ACC112 (cell line): ENCODE measurements at regions not wholly inside any gene's neighbourhood (a gene's known extent, or its start where the extent isn't known, plus 50 kb on each side); places are given as distances from the start of the nearest gene placed in this dataset.

ENCODE experiments used
- H2AFZ ChIP-seq: fragments of 200-600 bp; sonication (generic); one replicate; pipeline ENCODE4 v1.6.0; 2017; ENCODE audit warnings: antibody characterized with exemption, low read length; ENCODE audit not compliant: unreplicated experiment
- H3K27ac ChIP-seq: fragments of 200-600 bp; sonication (generic); 2 replicates; pipeline ENCODE4 v1.5.1; 2014; ENCODE audit warnings: low read depth, mild to moderate bottlenecking, antibody characterized with exemption, low read length, moderate library complexity
- H3K27me3 ChIP-seq: fragments of 200-600 bp; sonication (generic); 2 replicates; pipeline ENCODE4 v1.6.1; 2014; ENCODE audit warnings: mild to moderate bottlenecking, antibody characterized with exemption, low read length, moderate library complexity, mixed read lengths; ENCODE audit not compliant: insufficient read depth
- H3K36me3 ChIP-seq: fragments of 200-600 bp; sonication (generic); 2 replicates; pipeline ENCODE4 v1.6.1; 2016; ENCODE audit warnings: mild to moderate bottlenecking, antibody characterized with exemption, low read length, moderate library complexity, mixed read lengths; ENCODE audit not compliant: insufficient read depth
- H3K4me1 ChIP-seq: fragments of 200-600 bp; sonication (generic); one replicate; pipeline ENCODE4 v1.6.1; 2016; ENCODE audit warnings: low read length, mixed read lengths; ENCODE audit not compliant: insufficient read depth, unreplicated experiment, control insufficient read depth
- H3K4me3 ChIP-seq: fragments of 200-600 bp; sonication (generic); 2 replicates; pipeline ENCODE4 v1.5.1; 2014; ENCODE audit warnings: mild to moderate bottlenecking, low read depth, low read length
- H3K79me2 ChIP-seq: fragments of 200-600 bp; sonication (generic); one replicate; pipeline ENCODE4 v1.6.0; 2016; ENCODE audit warnings: low read length; ENCODE audit not compliant: control insufficient read depth, unreplicated experiment, insufficient read depth

- Histone ChIP-seq H3K4me1 (no peaks in the 10 kb centered on the region), H3K36me3 (no peaks in the 10 kb centered on the region), H2AFZ (no peak overlapping the region), H3K79me2 (no peaks in the 10 kb centered on the region), H3K27me3 (no peaks in the 10 kb centered on the region), H3K4me3 (no peak overlapping the region), H3K27ac (no peak overlapping the region)
These were observed 352.2 kb upstream of the FBXO33 start for GRCh38 chr14:39784461-39784860.

- Histone ChIP-seq H3K4me3 (no peak overlapping the region), H3K27me3 (no peaks in the 10 kb centered on the region), H2AFZ (no peak overlapping the region), H3K27ac (no peak overlapping the region), H3K4me1 (no peaks in the 10 kb centered on the region), H3K79me2 (no peaks in the 10 kb centered on the region), H3K36me3 (no peaks in the 10 kb centered on the region)
These were observed 349.2 kb upstream of the FBXO33 start for GRCh38 chr14:39781466-39781865.

GRCh38 chr14:39773387-39774126 lies 341.3 kb upstream of the FBXO33 start:
- H3K36me3 ChIP-seq: no peaks in the 10 kb centered on the region
- H3K27me3 ChIP-seq: no peaks in the 10 kb centered on the region
- no peak overlapping the region for H2AFZ ChIP-seq
- H3K79me2 ChIP-seq: no peaks in the 10 kb centered on the region
- no peak overlapping the region for H3K4me3 ChIP-seq
- no peaks in the 10 kb centered on the region for H3K4me1 ChIP-seq
- no peak overlapping the region for H3K27ac ChIP-seq

GRCh38 chr14:39772627-39773026 lies 340.4 kb upstream of the FBXO33 start:
- Histone ChIP-seq H3K79me2 (no peaks in the 10 kb centered on the region), H3K36me3 (no peaks in the 10 kb centered on the region), H3K27ac (no peak overlapping the region), H2AFZ (no peak overlapping the region), H3K27me3 (no peaks in the 10 kb centered on the region), H3K4me3 (no peak overlapping the region), H3K4me1 (no peaks in the 10 kb centered on the region)

- H3K36me3 ChIP-seq: no peaks in the 10 kb centered on the region
- no peaks in the 10 kb centered on the region for H3K27me3 ChIP-seq
- no peaks in the 10 kb centered on the region for H3K4me1 ChIP-seq
- no peak overlapping the region for H3K4me3 ChIP-seq
- H2AFZ ChIP-seq: no peak overlapping the region
- H3K79me2 ChIP-seq: no peaks in the 10 kb centered on the region
- H3K27ac ChIP-seq: no peak overlapping the region
These were observed 336.4 kb upstream of the FBXO33 start for GRCh38 chr14:39768589-39768988.

- Histone ChIP-seq H3K27me3 (no peaks in the 10 kb centered on the region), H3K36me3 (no peaks in the 10 kb centered on the region), H3K79me2 (no peaks in the 10 kb centered on the region), H3K4me1 (no peaks in the 10 kb centered on the region), H2AFZ (no peak overlapping the region), H3K27ac (no peak overlapping the region), H3K4me3 (no peak overlapping the region)
These were observed 334.3 kb upstream of the FBXO33 start for GRCh38 chr14:39766397-39767000.

- Histone ChIP-seq H3K4me3 (no peak overlapping the region), H3K79me2 (no peaks in the 10 kb centered on the region), H3K36me3 (no peaks in the 10 kb centered on the region), H3K27ac (no peak overlapping the region), H3K4me1 (no peaks in the 10 kb centered on the region), H3K27me3 (no peaks in the 10 kb centered on the region), H2AFZ (no peak overlapping the region)
These were observed 333.4 kb upstream of the FBXO33 start for GRCh38 chr14:39765676-39766075.

GRCh38 chr14:39763402-39763890 lies 331.2 kb upstream of the FBXO33 start:
- Histone ChIP-seq H3K4me3 (no peak overlapping the region), H3K79me2 (no peaks in the 10 kb centered on the region), H2AFZ (no peak overlapping the region), H3K27ac (no peak overlapping the region), H3K36me3 (no peaks in the 10 kb centered on the region), H3K4me1 (no peaks in the 10 kb centered on the region), H3K27me3 (no peaks in the 10 kb centered on the region)

- H3K27me3 ChIP-seq: no peaks in the 10 kb centered on the region
- H3K36me3 ChIP-seq: no peaks in the 10 kb centered on the region
- no peaks in the 10 kb centered on the region for H3K4me1 ChIP-seq
- H2AFZ ChIP-seq: no peak overlapping the region
- H3K27ac ChIP-seq: no peak overlapping the region
- no peak overlapping the region for H3K4me3 ChIP-seq
- H3K79me2 ChIP-seq: no peaks in the 10 kb centered on the region
These were observed 330.6 kb upstream of the FBXO33 start for GRCh38 chr14:39762576-39763401.

- Histone ChIP-seq H3K27ac (no peak overlapping the region), H3K36me3 (no peaks in the 10 kb centered on the region), H2AFZ (no peak overlapping the region), H3K79me2 (no peaks in the 10 kb centered on the region), H3K4me1 (no peaks in the 10 kb centered on the region), H3K4me3 (no peak overlapping the region), H3K27me3 (no peaks in the 10 kb centered on the region)
These were observed 323.1 kb upstream of the FBXO33 start for GRCh38 chr14:39755269-39755878.
